ENCODE measurements at regions not wholly inside any gene's neighbourhood (a gene's known extent, or its start where the extent isn't known, plus 50 kb on each side); places are given as distances from the start of the nearest gene placed in this dataset.

DNA sequence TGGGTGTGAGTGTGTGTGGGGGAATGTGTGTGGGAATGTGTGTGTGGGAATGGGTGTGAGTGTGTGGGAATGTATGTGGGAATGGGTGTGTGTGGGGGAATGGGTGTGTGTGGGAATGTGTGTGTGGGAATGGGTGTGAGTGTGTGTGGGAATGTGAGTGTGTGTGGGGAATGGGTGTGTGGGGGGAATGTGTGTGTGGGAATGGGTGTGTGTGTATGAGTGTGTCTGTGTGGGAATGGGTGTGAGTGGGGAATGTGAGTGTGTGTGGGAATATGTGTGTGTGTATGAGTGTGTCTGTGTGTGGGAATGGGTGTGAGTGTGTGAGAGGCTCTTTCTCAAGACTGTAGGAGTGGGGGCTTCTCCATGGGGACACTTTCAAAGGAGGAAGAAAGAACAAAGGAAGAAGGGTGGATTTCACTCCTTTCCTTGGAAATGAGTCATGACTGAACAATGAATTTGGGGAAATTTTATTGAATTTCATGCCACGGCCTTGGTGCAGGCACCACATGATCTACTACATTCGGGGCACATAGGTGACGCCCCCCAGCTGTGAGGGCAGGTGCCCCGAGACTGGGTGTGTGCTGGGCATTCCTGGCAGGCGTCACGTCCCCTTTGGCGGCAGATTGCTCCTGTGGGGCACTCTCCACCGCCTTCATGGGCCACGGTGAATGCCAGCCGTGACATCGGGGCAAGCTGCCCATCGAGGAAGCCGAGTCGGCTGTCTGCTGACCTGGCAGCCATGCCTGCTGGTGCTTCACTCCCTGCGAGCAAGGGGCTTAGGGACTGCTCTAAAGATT, 88.8 kb upstream of the INSIG1 start:
- no peak for TF ChIP-seq EZH2 (IDR thresholded peaks at IDR 0.05; ENCODE audit: low read length)
- TF ChIP-seq, protein P1, sequence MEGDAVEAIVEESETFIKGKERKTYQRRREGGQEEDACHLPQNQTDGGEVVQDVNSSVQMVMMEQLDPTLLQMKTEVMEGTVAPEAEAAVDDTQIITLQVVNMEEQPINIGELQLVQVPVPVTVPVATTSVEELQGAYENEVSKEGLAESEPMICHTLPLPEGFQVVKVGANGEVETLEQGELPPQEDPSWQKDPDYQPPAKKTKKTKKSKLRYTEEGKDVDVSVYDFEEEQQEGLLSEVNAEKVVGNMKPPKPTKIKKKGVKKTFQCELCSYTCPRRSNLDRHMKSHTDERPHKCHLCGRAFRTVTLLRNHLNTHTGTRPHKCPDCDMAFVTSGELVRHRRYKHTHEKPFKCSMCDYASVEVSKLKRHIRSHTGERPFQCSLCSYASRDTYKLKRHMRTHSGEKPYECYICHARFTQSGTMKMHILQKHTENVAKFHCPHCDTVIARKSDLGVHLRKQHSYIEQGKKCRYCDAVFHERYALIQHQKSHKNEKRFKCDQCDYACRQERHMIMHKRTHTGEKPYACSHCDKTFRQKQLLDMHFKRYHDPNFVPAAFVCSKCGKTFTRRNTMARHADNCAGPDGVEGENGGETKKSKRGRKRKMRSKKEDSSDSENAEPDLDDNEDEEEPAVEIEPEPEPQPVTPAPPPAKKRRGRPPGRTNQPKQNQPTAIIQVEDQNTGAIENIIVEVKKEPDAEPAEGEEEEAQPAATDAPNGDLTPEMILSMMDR (optimal IDR thresholded peaks at IDR 0.05 in 1 of 3, IDR thresholded peaks at IDR 0.05 in 1 of 3, conservative IDR thresholded peaks at IDR 0.05 in 1 of 3; ENCODE audit: extremely low read depth in 1 of 3, insufficient read depth in 2 of 3, low read length in 3 of 3) = no peak
- FAIRE-seq (no peak), DNase-seq (ENCODE audit: low read depth, low spot score) (no peak)
- dilution Hi-C loops (cut with MboI; ENCODE audit: extremely low pct_ligation_motif_present, low sequenced_read_pairs) = no loop called here
- Histone ChIP-seq H3K9me3 (ENCODE audit: control insufficient read depth, low read depth, low read length) (peaks cover 2% of the 10 kb centered on the region), H3K9me1 (ENCODE audit: control insufficient read depth, extremely low read depth, insufficient read depth, low read length) (no peaks in the 10 kb centered on the region), H3K4me3 (ENCODE audit: control insufficient read depth in 2 of 3, extremely low read depth in 1 of 3, insufficient read depth in 2 of 3, low read depth in 1 of 3, low read length in 3 of 3) (no peak overlapping the region), H3K4me1 (ENCODE audit: control insufficient read depth, extremely low read depth, insufficient read depth, low read length) (no peaks in the 10 kb centered on the region), H3K27ac (ENCODE audit: control insufficient read depth, insufficient read depth, low read length) (no peak overlapping the region), H2AFZ (ENCODE audit: control insufficient read depth, low read length) (no peak overlapping the region), H3K27me3 (ENCODE audit: control insufficient read depth, extremely low read depth, insufficient read depth, low read length) (peaks cover 4% of the 10 kb centered on the region), H3K36me3 (ENCODE audit: control insufficient read depth in 2 of 2, extremely low read depth in 1 of 2, insufficient read depth in 2 of 2, low read length in 2 of 2) (no peaks in the 10 kb centered on the region), H4K20me1 (ENCODE audit: control insufficient read depth, extremely low read depth, insufficient read depth, low read length) (no peaks in the 10 kb centered on the region), H3K9ac (ENCODE audit: control insufficient read depth, extremely low read depth, insufficient read depth, low read length) (no peak overlapping the region), H3K4me2 (ENCODE audit: control insufficient read depth, extremely low read depth, insufficient read depth, low read depth, low read length) (no peak overlapping the region), H3K79me2 (ENCODE audit: control insufficient read depth, insufficient read depth, low read length) (no peaks in the 10 kb centered on the region)

DNA sequence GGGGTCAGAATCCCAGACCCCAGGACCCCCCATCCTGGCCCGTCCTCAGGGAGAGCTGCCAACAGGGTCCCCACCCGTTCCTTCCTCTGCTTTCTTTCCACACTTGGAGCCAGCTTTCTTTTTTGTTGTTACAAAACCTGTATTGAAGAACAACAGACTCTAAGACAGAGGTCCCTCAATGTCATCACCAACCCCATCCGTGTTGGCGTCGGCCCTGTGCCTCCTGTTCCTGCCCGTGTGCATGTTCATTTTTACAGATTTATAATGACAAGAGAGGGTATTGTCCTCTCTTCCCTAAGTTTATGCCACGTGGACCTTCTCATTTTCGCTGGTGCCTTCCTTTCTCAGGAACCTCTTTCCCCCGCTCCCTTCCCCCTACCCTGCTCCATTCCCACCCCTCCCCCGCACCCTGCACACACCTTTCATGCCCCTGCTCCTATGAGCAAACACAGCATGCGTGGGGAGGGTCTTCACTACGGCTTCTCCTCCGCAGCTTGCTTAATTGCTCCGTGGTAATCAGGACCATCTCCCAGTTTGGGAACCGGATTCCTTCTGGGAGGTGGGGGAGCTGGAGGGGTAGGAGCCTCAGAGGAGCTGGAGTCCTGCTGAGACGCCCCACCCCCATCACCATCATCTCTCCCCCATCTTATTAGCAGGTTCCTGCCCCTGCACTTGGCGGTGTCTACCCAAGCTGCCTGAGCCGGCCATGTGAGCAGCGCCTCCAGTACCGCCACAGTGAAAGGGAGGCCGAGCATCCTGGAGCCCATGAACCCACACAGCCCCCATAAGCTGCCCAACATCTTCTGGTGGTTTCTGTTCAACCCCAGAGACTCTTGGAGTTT, 88.0 kb upstream of the INSIG1 start:
- Histone ChIP-seq H3K4me1 (ENCODE audit: control insufficient read depth, extremely low read depth, insufficient read depth, low read length) (peaks cover 4% of the 10 kb centered on the region), H3K27me3 (ENCODE audit: control insufficient read depth, extremely low read depth, insufficient read depth, low read length) (peaks cover 13% of the 10 kb centered on the region), H3K4me3 (ENCODE audit: control insufficient read depth in 2 of 3, extremely low read depth in 1 of 3, insufficient read depth in 2 of 3, low read depth in 1 of 3, low read length in 3 of 3) (no peak overlapping the region), H2AFZ (ENCODE audit: control insufficient read depth, low read length) (no peak overlapping the region), H3K9me3 (ENCODE audit: control insufficient read depth, low read depth, low read length) (peaks cover 2% of the 10 kb centered on the region), H3K9me1 (ENCODE audit: control insufficient read depth, extremely low read depth, insufficient read depth, low read length) (no peaks in the 10 kb centered on the region), H3K4me2 (ENCODE audit: control insufficient read depth, extremely low read depth, insufficient read depth, low read depth, low read length) (no peak overlapping the region), H3K9ac (ENCODE audit: control insufficient read depth, extremely low read depth, insufficient read depth, low read length) (no peak overlapping the region), H3K79me2 (ENCODE audit: control insufficient read depth, insufficient read depth, low read length) (no peaks in the 10 kb centered on the region), H3K27ac (ENCODE audit: control insufficient read depth, insufficient read depth, low read length) (no peak overlapping the region), H3K36me3 (ENCODE audit: control insufficient read depth in 2 of 2, extremely low read depth in 1 of 2, insufficient read depth in 2 of 2, low read length in 2 of 2) (no peaks in the 10 kb centered on the region), H4K20me1 (ENCODE audit: control insufficient read depth, extremely low read depth, insufficient read depth, low read length) (no peaks in the 10 kb centered on the region)
- no peak for DNase-seq (ENCODE audit: low read depth, low spot score)
- no peak for TF ChIP-seq EZH2 (IDR thresholded peaks at IDR 0.05; ENCODE audit: low read length)
- TF ChIP-seq, protein P1 (optimal IDR thresholded peaks at IDR 0.05 in 1 of 3, IDR thresholded peaks at IDR 0.05 in 1 of 3, conservative IDR thresholded peaks at IDR 0.05 in 1 of 3; ENCODE audit: extremely low read depth in 1 of 3, insufficient read depth in 2 of 3, low read length in 3 of 3) = no peak
- FAIRE-seq = no peak
- dilution Hi-C loops (cut with MboI; ENCODE audit: extremely low pct_ligation_motif_present, low sequenced_read_pairs) = no loop called here

All from keratinocyte (primary cell).